Ascending aorta (tissue), 2 donors: ENCODE measurements at regions not wholly inside any gene's neighbourhood (a gene's known extent, or its start where the extent isn't known, plus 50 kb on each side); places are given as distances from the start of the nearest gene placed in this dataset.

Source experiments
- DNase-seq, 2 donors: peaks; one replicate each; pipeline ENCODE4 v3.0.0-alpha.2; 2019; ENCODE audit warnings: low spot score in 2 of 2
- H3K27ac ChIP-seq, 2 donors: fragments of 200-600 bp; sonication (generic); one replicate each; pipeline ENCODE4 v1.5.1; 2016 to 2017; ENCODE audit warnings: mild to moderate bottlenecking in 1 of 2
- H3K27me3 ChIP-seq: fragments of 200-600 bp; sonication (generic); one replicate; pipeline ENCODE4 v1.5.1; 2017
- H3K36me3 ChIP-seq, 2 donors: fragments of 200-600 bp; sonication (generic); one replicate each; pipeline ENCODE4 v1.5.1; 2016
- H3K4me1 ChIP-seq, 2 donors: fragments of 200-600 bp; sonication (generic); one replicate each; pipeline ENCODE4 v1.5.1; 2016 to 2017; ENCODE audit warnings: mild to moderate bottlenecking in 1 of 2
- H3K4me3 ChIP-seq, 2 donors: fragments of 200-600 bp; sonication (generic); one replicate each; pipeline ENCODE4 v1.5.1; 2016 to 2017; ENCODE audit warnings: mild to moderate bottlenecking in 1 of 2
- H3K9me3 ChIP-seq, 2 donors: fragments of 200-600 bp; sonication (generic); one replicate each; pipeline ENCODE4 v1.5.1; 2016
- intact Hi-C: fragments of 100-400 bp; cut with DNase I; formaldehyde crosslinking; loops from one replicate; pipeline ENCODE4 v1.15.1; 2023
- TF ChIP-seq, protein P1 (sequence below), 3 experiments: fragments of 200-600 bp in 2 of 3; fragments of 450-650 bp in 1 of 3; sonication (generic) in 2 of 3; IDR thresholded peaks; one replicate each; pipeline ENCODE4 v1.5.1; 2016 to 2019; ENCODE audit warnings: antibody characterized with exemption in 3 of 3, mild to moderate bottlenecking in 1 of 3, moderate library complexity in 1 of 3

DNA sequence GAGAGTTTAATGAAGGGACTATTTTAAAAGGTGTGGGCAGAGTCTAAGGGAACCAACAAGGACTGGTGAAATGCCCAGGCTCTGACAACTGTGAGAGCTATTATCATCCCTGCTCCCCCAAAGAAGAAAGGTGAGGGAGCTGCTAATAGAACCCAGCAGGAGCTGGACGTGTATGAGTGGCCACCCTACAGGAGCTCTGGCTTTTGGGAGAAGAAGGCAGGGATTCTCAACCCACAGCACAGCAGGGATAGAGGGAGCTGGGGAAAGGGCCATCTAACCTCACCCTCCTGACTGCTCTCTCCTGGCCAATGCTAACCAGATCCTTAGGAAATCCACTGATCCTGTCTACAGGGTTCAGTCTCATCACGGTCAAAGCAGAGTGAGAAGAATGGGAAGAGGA is 57.1 kb downstream of the GRIN2B start:
- Histone ChIP-seq H3K36me3 (no peaks in the 10 kb centered on the region), H3K4me1 (no peaks in the 10 kb centered on the region), H3K9me3 (no peaks in the 10 kb centered on the region), H3K27ac (no peak overlapping the region), H3K4me3 (no peak overlapping the region), H3K27me3 (no peaks in the 10 kb centered on the region)
- no peak for DNase-seq
- intact Hi-C loops, result no loop called here
- TF ChIP-seq, protein P1, sequence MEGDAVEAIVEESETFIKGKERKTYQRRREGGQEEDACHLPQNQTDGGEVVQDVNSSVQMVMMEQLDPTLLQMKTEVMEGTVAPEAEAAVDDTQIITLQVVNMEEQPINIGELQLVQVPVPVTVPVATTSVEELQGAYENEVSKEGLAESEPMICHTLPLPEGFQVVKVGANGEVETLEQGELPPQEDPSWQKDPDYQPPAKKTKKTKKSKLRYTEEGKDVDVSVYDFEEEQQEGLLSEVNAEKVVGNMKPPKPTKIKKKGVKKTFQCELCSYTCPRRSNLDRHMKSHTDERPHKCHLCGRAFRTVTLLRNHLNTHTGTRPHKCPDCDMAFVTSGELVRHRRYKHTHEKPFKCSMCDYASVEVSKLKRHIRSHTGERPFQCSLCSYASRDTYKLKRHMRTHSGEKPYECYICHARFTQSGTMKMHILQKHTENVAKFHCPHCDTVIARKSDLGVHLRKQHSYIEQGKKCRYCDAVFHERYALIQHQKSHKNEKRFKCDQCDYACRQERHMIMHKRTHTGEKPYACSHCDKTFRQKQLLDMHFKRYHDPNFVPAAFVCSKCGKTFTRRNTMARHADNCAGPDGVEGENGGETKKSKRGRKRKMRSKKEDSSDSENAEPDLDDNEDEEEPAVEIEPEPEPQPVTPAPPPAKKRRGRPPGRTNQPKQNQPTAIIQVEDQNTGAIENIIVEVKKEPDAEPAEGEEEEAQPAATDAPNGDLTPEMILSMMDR (IDR thresholded peaks at IDR 0.05), result no peak

DNA sequence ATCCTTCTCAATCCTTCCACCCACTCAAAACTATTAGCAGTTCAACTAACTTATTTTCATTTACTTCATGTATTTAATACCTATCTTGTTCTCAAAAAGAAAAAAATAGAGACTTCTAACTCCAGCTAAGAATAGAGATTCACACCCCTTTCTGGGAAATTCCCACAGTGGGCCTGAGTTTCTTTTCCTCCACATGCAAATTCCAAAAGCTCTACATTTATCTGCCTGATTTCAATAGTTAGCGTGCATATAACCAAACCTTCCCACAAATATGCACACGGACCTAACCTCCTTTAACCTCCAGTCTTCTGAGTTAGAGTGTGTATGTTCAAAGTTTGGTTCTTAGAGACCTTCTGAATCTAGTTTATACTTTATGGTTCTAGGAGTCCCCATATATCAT is 62.5 kb downstream of the GRIN2B start:
- Histone ChIP-seq H3K9me3 (no peaks in the 10 kb centered on the region), H3K4me3 (no peak overlapping the region), H3K27me3 (no peaks in the 10 kb centered on the region), H3K4me1 (no peaks in the 10 kb centered on the region), H3K36me3 (no peaks in the 10 kb centered on the region), H3K27ac (no peak overlapping the region)
- TF ChIP-seq, protein P1 (IDR thresholded peaks at IDR 0.05), result no peak
- intact Hi-C loops, result no loop called here
- no peak for DNase-seq

DNA sequence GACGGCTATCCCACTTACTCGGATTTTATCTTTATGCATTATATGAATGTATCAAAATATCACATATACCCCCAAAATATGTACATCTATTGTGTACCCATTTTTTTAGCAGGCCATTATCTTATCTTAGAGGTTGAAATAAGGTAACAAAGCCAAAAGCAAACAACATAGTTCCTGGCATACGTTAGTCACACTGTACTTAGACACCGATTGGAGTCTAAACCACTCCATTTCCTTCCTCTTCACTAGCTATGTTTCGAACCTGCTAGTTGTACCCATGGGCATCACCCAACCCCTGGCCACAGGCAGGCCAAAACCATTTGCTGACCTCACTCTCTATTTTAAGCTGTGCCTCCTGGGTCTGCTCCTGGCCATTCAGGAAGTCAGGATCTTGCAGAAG is 66.3 kb downstream of the GRIN2B start:
- DNase-seq, result no peak
- no peaks in the 10 kb centered on the region for H3K36me3 ChIP-seq
- H3K9me3 ChIP-seq, result no peaks in the 10 kb centered on the region
- H3K27me3 ChIP-seq, result no peaks in the 10 kb centered on the region
- intact Hi-C loops, result no loop called here
- no peaks in the 10 kb centered on the region for H3K4me1 ChIP-seq
- no peak overlapping the region for H3K4me3 ChIP-seq
- no peak overlapping the region for H3K27ac ChIP-seq
- TF ChIP-seq, protein P1 (IDR thresholded peaks at IDR 0.05), result no peak

DNA sequence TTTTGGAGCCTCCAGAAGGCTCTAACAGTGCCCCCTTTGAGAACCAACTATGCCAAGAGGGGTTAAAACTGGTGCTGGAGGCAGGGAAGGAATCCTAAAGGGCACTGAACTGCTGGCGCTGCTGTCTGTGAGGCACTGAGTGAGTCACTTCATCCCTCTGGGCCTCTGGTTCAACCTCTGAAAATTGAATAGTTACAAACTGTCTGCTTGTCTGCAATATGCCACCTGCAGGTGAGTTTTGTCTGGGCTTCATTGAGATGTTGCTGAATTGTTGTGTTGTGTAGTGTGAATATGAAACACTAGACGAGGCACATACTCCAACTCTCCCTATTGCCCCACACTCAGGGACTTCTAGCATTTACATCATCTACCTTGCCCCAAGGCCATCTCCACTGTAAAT is 68.0 kb downstream of the GRIN2B start:
- H3K9me3 ChIP-seq, result no peaks in the 10 kb centered on the region
- no peaks in the 10 kb centered on the region for H3K4me1 ChIP-seq
- H3K36me3 ChIP-seq, result no peaks in the 10 kb centered on the region
- intact Hi-C loops, result no loop called here
- TF ChIP-seq, protein P1 (IDR thresholded peaks at IDR 0.05), result no peak
- H3K4me3 ChIP-seq, result no peak overlapping the region
- no peaks in the 10 kb centered on the region for H3K27me3 ChIP-seq
- no peak for DNase-seq
- H3K27ac ChIP-seq, result no peak overlapping the region

DNA sequence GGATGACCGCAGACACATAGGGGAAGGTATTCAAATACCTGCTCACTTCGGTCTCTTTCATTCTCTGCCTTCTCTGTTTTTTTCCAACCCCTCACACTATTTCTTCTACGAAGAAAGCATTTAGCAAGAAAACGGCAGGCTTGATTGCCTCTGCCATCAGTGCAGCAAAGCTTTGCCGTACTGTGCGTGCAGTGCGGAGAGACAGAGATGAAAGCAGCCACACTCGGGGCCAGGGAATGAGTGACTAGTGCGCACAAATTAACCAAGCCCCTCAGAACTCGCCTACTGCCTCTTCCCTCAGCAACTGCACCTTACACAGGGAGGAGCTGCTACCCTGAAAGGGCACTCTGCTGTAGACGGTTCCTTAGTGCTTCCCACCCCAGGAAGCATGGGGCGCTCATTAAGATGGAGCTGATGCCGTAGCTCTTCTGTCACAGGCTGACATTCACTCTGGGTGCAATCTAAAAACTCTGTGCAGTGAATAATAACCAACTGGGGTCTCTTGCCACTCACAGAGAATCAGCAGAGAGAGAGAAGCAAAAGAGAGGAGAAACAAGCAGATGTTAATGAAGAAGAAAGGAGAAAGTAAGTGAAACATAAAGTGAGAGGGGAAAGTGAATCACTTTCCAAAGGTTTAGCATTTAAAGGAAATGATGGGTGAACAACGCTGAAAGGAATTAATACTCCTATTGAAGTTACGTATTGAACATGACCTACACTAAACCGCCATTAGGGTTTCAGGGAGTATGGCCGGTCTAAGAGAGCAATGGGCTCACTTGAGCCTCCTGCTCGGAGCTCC is 69.4 kb downstream of the GRIN2B start:
- no peak for DNase-seq
- Histone ChIP-seq H3K9me3 (no peaks in the 10 kb centered on the region), H3K4me1 (no peaks in the 10 kb centered on the region), H3K27ac (no peak overlapping the region), H3K36me3 (no peaks in the 10 kb centered on the region), H3K4me3 (no peak overlapping the region), H3K27me3 (no peaks in the 10 kb centered on the region)
- intact Hi-C loops, result no loop called here
- TF ChIP-seq, protein P1 (IDR thresholded peaks at IDR 0.05), result no peak
